ENCODE measurements at regions not wholly inside any gene's neighbourhood (a gene's known extent, or its start where the extent isn't known, plus 50 kb on each side); places are given as distances from the start of the nearest gene placed in this dataset.

GRCh38 chr10:57809961-57810360, 457.7 kb downstream of the IPMK start:
- no peak for TF ChIP-seq EZH2 (IDR thresholded peaks at IDR 0.05; ENCODE audit: low read length)
- no peak for TF ChIP-seq CTCF (optimal IDR thresholded peaks at IDR 0.05 in 1 of 3, IDR thresholded peaks at IDR 0.05 in 1 of 3, conservative IDR thresholded peaks at IDR 0.05 in 1 of 3; ENCODE audit: extremely low read depth in 1 of 3, insufficient read depth in 2 of 3, low read length in 3 of 3)
- FAIRE-seq, result no peak
- DNase-seq (ENCODE audit: low read depth, low spot score), result no peak
- peaks cover 6% of the 10 kb centered on the region for H3K4me1 ChIP-seq (ENCODE audit: control insufficient read depth, extremely low read depth, insufficient read depth, low read length)
- no peak overlapping the region for H3K4me3 ChIP-seq (ENCODE audit: control insufficient read depth in 2 of 3, extremely low read depth in 1 of 3, insufficient read depth in 2 of 3, low read depth in 1 of 3, low read length in 3 of 3)
- no peaks in the 10 kb centered on the region for H3K9me3 ChIP-seq (ENCODE audit: control insufficient read depth, low read depth, low read length)
- H3K27ac ChIP-seq (ENCODE audit: control insufficient read depth, insufficient read depth, low read length), result no peak overlapping the region
- no peaks in the 10 kb centered on the region for H4K20me1 ChIP-seq (ENCODE audit: control insufficient read depth, extremely low read depth, insufficient read depth, low read length)
- H2AFZ ChIP-seq (ENCODE audit: control insufficient read depth, low read length), result no peak overlapping the region
- H3K4me2 ChIP-seq (ENCODE audit: control insufficient read depth, extremely low read depth, insufficient read depth, low read depth, low read length), result no peak overlapping the region
- H3K36me3 ChIP-seq (ENCODE audit: control insufficient read depth in 2 of 2, extremely low read depth in 1 of 2, insufficient read depth in 2 of 2, low read length in 2 of 2), result no peaks in the 10 kb centered on the region
- H3K79me2 ChIP-seq (ENCODE audit: control insufficient read depth, insufficient read depth, low read length), result no peaks in the 10 kb centered on the region
- H3K9me1 ChIP-seq (ENCODE audit: control insufficient read depth, extremely low read depth, insufficient read depth, low read length), result no peaks in the 10 kb centered on the region
- H3K9ac ChIP-seq (ENCODE audit: control insufficient read depth, extremely low read depth, insufficient read depth, low read length), result no peak overlapping the region
- dilution Hi-C loops (cut with MboI; ENCODE audit: extremely low pct_ligation_motif_present, low sequenced_read_pairs), result no loop called here
- H3K27me3 ChIP-seq (ENCODE audit: control insufficient read depth, extremely low read depth, insufficient read depth, low read length), result no peaks in the 10 kb centered on the region

GRCh38 chr10:57807906-57808305, 459.8 kb downstream of the IPMK start:
- dilution Hi-C loops (cut with MboI; ENCODE audit: extremely low pct_ligation_motif_present, low sequenced_read_pairs), result no loop called here
- no peaks in the 10 kb centered on the region for H3K36me3 ChIP-seq (ENCODE audit: control insufficient read depth in 2 of 2, extremely low read depth in 1 of 2, insufficient read depth in 2 of 2, low read length in 2 of 2)
- no peak overlapping the region for H2AFZ ChIP-seq (ENCODE audit: control insufficient read depth, low read length)
- no peaks in the 10 kb centered on the region for H4K20me1 ChIP-seq (ENCODE audit: control insufficient read depth, extremely low read depth, insufficient read depth, low read length)
- no peaks in the 10 kb centered on the region for H3K27me3 ChIP-seq (ENCODE audit: control insufficient read depth, extremely low read depth, insufficient read depth, low read length)
- no peak for TF ChIP-seq CTCF (optimal IDR thresholded peaks at IDR 0.05 in 1 of 3, IDR thresholded peaks at IDR 0.05 in 1 of 3, conservative IDR thresholded peaks at IDR 0.05 in 1 of 3; ENCODE audit: extremely low read depth in 1 of 3, insufficient read depth in 2 of 3, low read length in 3 of 3)
- TF ChIP-seq EZH2 (IDR thresholded peaks at IDR 0.05; ENCODE audit: low read length), result no peak
- no peak overlapping the region for H3K27ac ChIP-seq (ENCODE audit: control insufficient read depth, insufficient read depth, low read length)
- FAIRE-seq (no peak), DNase-seq (ENCODE audit: low read depth, low spot score) (no peak)
- H3K9ac ChIP-seq (ENCODE audit: control insufficient read depth, extremely low read depth, insufficient read depth, low read length), result no peak overlapping the region
- H3K4me2 ChIP-seq (ENCODE audit: control insufficient read depth, extremely low read depth, insufficient read depth, low read depth, low read length), result no peak overlapping the region
- peaks cover 6% of the 10 kb centered on the region for H3K4me1 ChIP-seq (ENCODE audit: control insufficient read depth, extremely low read depth, insufficient read depth, low read length)
- no peaks in the 10 kb centered on the region for H3K9me3 ChIP-seq (ENCODE audit: control insufficient read depth, low read depth, low read length)
- H3K79me2 ChIP-seq (ENCODE audit: control insufficient read depth, insufficient read depth, low read length), result no peaks in the 10 kb centered on the region
- H3K9me1 ChIP-seq (ENCODE audit: control insufficient read depth, extremely low read depth, insufficient read depth, low read length), result no peaks in the 10 kb centered on the region
- no peak overlapping the region for H3K4me3 ChIP-seq (ENCODE audit: control insufficient read depth in 2 of 3, extremely low read depth in 1 of 3, insufficient read depth in 2 of 3, low read depth in 1 of 3, low read length in 3 of 3)

Data from keratinocyte (primary cell).